Activated CD8-positive, alpha-beta memory T cell treated with anti-CD3 and anti-CD28 coated beads, Interleukin-2, amount 50 U/mL, for 4 hours (primary cell): ENCODE measurements at regions not wholly inside any gene's neighbourhood (a gene's known extent, or its start where the extent isn't known, plus 50 kb on each side); places are given as distances from the start of the nearest gene placed in this dataset.
"Not testable (repeated sequence)": the region's sequence is repeated elsewhere in the genome, so short reads cannot be mapped to it uniquely, and the experiment has no call there.

ENCODE experiments used
- DNase-seq: peaks from one replicate; pipeline ENCODE4 v3.0.0-alpha.2; 2020

GRCh38 chr2:199216253-199216652 is 241.5 kb downstream of the SATB2 start:
- DNase-seq = no peak

- no peak for DNase-seq
Measured at GRCh38 chr2:199207011-199207410, 250.7 kb downstream of the SATB2 start.

- DNase-seq = no peak
Measured at GRCh38 chr2:199206536-199206935, 251.2 kb downstream of the SATB2 start.

- DNase-seq = no peak
Measured at GRCh38 chr2:199202964-199203363, 254.8 kb downstream of the SATB2 start.

- DNase-seq = no peak
Measured at GRCh38 chr2:199201539-199201938, 256.2 kb downstream of the SATB2 start.

- DNase-seq = no peak
Measured at GRCh38 chr2:199199797-199200196, 257.9 kb downstream of the SATB2 start.

- no peak for DNase-seq
Measured at GRCh38 chr2:199197448-199197847, 260.3 kb downstream of the SATB2 start.

GRCh38 chr2:199196686-199197085 is 261.1 kb downstream of the SATB2 start:
- no peak for DNase-seq

GRCh38 chr2:199195927-199196502 is 261.7 kb downstream of the SATB2 start:
- no peak for DNase-seq

GRCh38 chr2:199191461-199191860 is 266.3 kb downstream of the SATB2 start:
- DNase-seq = no peak

GRCh38 chr2:199189229-199189628 is 268.5 kb downstream of the SATB2 start:
- no peak for DNase-seq

- DNase-seq = no peak
Measured at GRCh38 chr2:199186301-199186751, 271.4 kb downstream of the SATB2 start.

- not testable (repeated sequence) for DNase-seq
Measured at GRCh38 chr2:199185174-199185573, 272.6 kb downstream of the SATB2 start.

GRCh38 chr2:199163613-199164458 is 293.9 kb downstream of the SATB2 start:
- no peak for DNase-seq

GRCh38 chr2:199160677-199161465 is 296.9 kb downstream of the SATB2 start:
- no peak for DNase-seq

GRCh38 chr2:199160081-199160480 is 297.7 kb downstream of the SATB2 start:
- no peak for DNase-seq

GRCh38 chr2:199148076-199148845 is 309.5 kb downstream of the SATB2 start:
- DNase-seq = no peak

- DNase-seq = no peak
Measured at GRCh38 chr2:199147216-199147615, 310.5 kb downstream of the SATB2 start.

GRCh38 chr2:199144546-199144945 is 313.2 kb downstream of the SATB2 start:
- DNase-seq = no peak

GRCh38 chr2:199144036-199144435 is 313.7 kb downstream of the SATB2 start:
- DNase-seq = no peak

GRCh38 chr2:199136681-199137080 is 321.1 kb downstream of the SATB2 start:
- DNase-seq = no peak

- DNase-seq = no peak
Measured at GRCh38 chr2:199136242-199136641, 321.5 kb downstream of the SATB2 start.

- no peak for DNase-seq
Measured at GRCh38 chr2:199131876-199132275, 325.9 kb downstream of the SATB2 start.
